ENCODE measurements at regions not wholly inside any gene's neighbourhood (a gene's known extent, or its start where the extent isn't known, plus 50 kb on each side); places are given as distances from the start of the nearest gene placed in this dataset.
A peak's percentile ranks its signal among the peaks of the same experiment; 100 is the strongest.

DNA sequence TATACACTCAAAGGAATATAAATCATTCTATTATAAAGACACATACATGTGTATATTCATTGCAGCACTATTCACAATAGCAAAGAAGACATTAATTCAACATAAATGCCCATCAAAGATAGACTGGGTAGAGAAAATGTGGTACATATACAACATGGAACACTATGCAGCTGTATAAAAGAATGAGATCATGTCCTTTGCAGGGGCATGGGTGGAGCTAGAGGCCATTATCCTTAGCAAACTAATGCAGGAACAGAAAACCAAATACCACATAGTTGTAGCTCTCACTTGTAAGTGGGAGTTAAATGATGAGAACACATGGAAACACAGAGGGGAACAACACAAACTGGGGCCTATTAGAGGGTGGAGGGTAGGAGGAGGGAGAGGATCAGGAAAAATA, 121.0 kb upstream of the LOC128125822 start:
- Mint-ChIP-seq H3K9me3 (no peaks in the 10 kb centered on the region), H3K4me3 (no peak overlapping the region), H3K27me3 (ENCODE audit: insufficient read depth, low read depth) (no peaks in the 10 kb centered on the region), H3K27ac (no peak overlapping the region), H3K36me3 (no peaks in the 10 kb centered on the region), H3K4me1 (no peaks in the 10 kb centered on the region)
- no peak for DNase-seq (ENCODE audit: low spot score)
- no peak for TF ChIP-seq EZH2 (IDR thresholded peaks at IDR 0.05)
- TF ChIP-seq, protein P1, sequence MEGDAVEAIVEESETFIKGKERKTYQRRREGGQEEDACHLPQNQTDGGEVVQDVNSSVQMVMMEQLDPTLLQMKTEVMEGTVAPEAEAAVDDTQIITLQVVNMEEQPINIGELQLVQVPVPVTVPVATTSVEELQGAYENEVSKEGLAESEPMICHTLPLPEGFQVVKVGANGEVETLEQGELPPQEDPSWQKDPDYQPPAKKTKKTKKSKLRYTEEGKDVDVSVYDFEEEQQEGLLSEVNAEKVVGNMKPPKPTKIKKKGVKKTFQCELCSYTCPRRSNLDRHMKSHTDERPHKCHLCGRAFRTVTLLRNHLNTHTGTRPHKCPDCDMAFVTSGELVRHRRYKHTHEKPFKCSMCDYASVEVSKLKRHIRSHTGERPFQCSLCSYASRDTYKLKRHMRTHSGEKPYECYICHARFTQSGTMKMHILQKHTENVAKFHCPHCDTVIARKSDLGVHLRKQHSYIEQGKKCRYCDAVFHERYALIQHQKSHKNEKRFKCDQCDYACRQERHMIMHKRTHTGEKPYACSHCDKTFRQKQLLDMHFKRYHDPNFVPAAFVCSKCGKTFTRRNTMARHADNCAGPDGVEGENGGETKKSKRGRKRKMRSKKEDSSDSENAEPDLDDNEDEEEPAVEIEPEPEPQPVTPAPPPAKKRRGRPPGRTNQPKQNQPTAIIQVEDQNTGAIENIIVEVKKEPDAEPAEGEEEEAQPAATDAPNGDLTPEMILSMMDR (IDR thresholded peaks at IDR 0.05): no peak
- TF ChIP-seq EZH2phosphoT487 (IDR thresholded peaks at IDR 0.05): no peak
- Histone ChIP-seq H3K9ac (no peak overlapping the region), H3K4me2 (no peak overlapping the region), H3K4me3 (no peak overlapping the region), H3K79me2 (ENCODE audit: low read depth) (no peaks in the 10 kb centered on the region), H3K27me3 (no peaks in the 10 kb centered on the region), H3K9me3 (ENCODE audit: low read depth) (no peaks in the 10 kb centered on the region), H3K4me1 (no peaks in the 10 kb centered on the region), H2AFZ (replicated peaks) (no peak overlapping the region), H3K36me3 (no peaks in the 10 kb centered on the region), H4K20me1 (ENCODE audit: low read depth) (no peaks in the 10 kb centered on the region), H3F3A (ENCODE audit: low read depth) (no peaks in the 10 kb centered on the region), H3K27ac (no peak overlapping the region)

DNA sequence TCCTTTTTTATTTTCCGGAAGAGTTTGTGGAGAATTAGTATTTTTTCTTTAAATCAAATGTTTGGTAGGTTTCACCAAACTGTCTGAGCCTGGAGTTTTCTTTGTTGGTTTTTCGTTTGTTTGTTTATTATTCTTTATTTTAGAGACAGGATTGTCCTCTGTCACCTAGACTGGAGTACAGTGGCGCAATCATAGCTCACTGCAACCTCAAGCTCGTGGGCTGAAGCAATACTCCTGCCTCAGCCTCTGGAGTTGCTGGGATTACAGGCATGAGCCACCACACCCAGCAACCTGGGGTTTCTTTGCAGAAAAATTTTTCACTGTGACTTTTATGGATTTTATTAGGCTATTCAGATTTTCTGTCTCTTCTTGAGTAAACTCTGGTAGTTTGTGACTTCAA, 120.2 kb upstream of the LOC128125822 start:
- H3K36me3 ChIP-seq: no peaks in the 10 kb centered on the region
- H3F3A ChIP-seq (ENCODE audit: low read depth): no peaks in the 10 kb centered on the region
- no peaks in the 10 kb centered on the region for H3K4me1 ChIP-seq
- no peak overlapping the region for H2AFZ ChIP-seq (replicated peaks)
- H3K9me3 ChIP-seq (ENCODE audit: low read depth): no peaks in the 10 kb centered on the region
- H3K9me3 Mint-ChIP-seq: no peaks in the 10 kb centered on the region
- DNase-seq (ENCODE audit: low spot score): no peak
- H3K36me3 Mint-ChIP-seq: no peaks in the 10 kb centered on the region
- H3K27ac ChIP-seq: no peak overlapping the region
- no peak for TF ChIP-seq EZH2 (IDR thresholded peaks at IDR 0.05)
- TF ChIP-seq EZH2phosphoT487 (IDR thresholded peaks at IDR 0.05): no peak
- TF ChIP-seq, protein P1 (IDR thresholded peaks at IDR 0.05): no peak
- H3K27me3 Mint-ChIP-seq (ENCODE audit: insufficient read depth, low read depth): no peaks in the 10 kb centered on the region
- no peak overlapping the region for H3K4me3 Mint-ChIP-seq
- H3K4me3 ChIP-seq: no peak overlapping the region
- H4K20me1 ChIP-seq (ENCODE audit: low read depth): no peaks in the 10 kb centered on the region
- no peak overlapping the region for H3K27ac Mint-ChIP-seq
- H3K4me1 Mint-ChIP-seq: no peaks in the 10 kb centered on the region
- no peaks in the 10 kb centered on the region for H3K79me2 ChIP-seq (ENCODE audit: low read depth)
- H3K9ac ChIP-seq: no peak overlapping the region
- H3K27me3 ChIP-seq: no peaks in the 10 kb centered on the region
- H3K4me2 ChIP-seq: no peak overlapping the region

DNA sequence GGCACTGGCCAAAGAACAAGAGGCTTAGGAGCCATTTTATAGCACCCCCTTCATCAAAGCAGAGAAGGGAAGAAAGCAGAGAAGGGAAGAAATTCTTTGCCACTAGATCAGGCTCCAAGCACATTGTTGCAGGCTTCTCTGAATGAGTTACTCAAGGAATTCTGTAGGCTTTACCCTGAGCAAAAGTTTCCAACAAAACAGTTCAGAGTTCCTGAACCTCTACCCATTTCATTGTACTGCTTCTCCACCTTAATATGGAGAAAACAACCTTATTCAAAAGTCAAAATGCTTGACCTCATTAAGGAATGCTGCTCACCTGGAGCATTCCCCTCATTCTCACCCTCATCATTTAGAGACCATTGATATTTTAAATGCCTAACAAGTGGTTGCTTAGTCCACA, 115.5 kb upstream of the LOC128125822 start:
- no peak overlapping the region for H3K4me3 ChIP-seq
- H3F3A ChIP-seq (ENCODE audit: low read depth): no peaks in the 10 kb centered on the region
- H3K4me2 ChIP-seq: no peak overlapping the region
- Mint-ChIP-seq H3K9me3 (no peaks in the 10 kb centered on the region), H3K27ac (no peak overlapping the region), H3K4me1 (no peaks in the 10 kb centered on the region), H3K27me3 (ENCODE audit: insufficient read depth, low read depth) (no peaks in the 10 kb centered on the region), H3K36me3 (no peaks in the 10 kb centered on the region), H3K4me3 (no peak overlapping the region)
- H3K27ac ChIP-seq: no peak overlapping the region
- H3K9me3 ChIP-seq (ENCODE audit: low read depth): no peaks in the 10 kb centered on the region
- no peaks in the 10 kb centered on the region for H3K36me3 ChIP-seq
- H3K4me1 ChIP-seq: no peaks in the 10 kb centered on the region
- no peaks in the 10 kb centered on the region for H4K20me1 ChIP-seq (ENCODE audit: low read depth)
- TF ChIP-seq EZH2 (IDR thresholded peaks at IDR 0.05) (no peak), EZH2phosphoT487 (IDR thresholded peaks at IDR 0.05) (no peak)
- TF ChIP-seq, protein P1 (IDR thresholded peaks at IDR 0.05): no peak
- no peak overlapping the region for H3K9ac ChIP-seq
- no peaks in the 10 kb centered on the region for H3K79me2 ChIP-seq (ENCODE audit: low read depth)
- H2AFZ ChIP-seq (replicated peaks): peak overlapping the region; percentile 80
- H3K27me3 ChIP-seq: no peaks in the 10 kb centered on the region
- peak; percentile 28 for DNase-seq (ENCODE audit: low spot score)

Data from neural progenitor cell (in vitro differentiated cells).